G401 (cell line): ENCODE measurements at regions not wholly inside any gene's neighbourhood (a gene's known extent, or its start where the extent isn't known, plus 50 kb on each side); places are given as distances from the start of the nearest gene placed in this dataset.
"Not testable (repeated sequence)": the region's sequence is repeated elsewhere in the genome, so short reads cannot be mapped to it uniquely, and the experiment has no call there.

Source experiments
- DNase-seq: peaks from one replicate; pipeline ENCODE4 v3.0.0-alpha.2; 2015; ENCODE audit warnings: low spot score
- in situ Hi-C: cut with HindIII; loops from 2 replicates; pipeline ENCODE4 v1.10.0; 2016; ENCODE audit warnings: low sequenced_read_pairs, mixed read lengths

GRCh38 chr1:120649730-120650129 is 74.0 kb upstream of the NBPF26 start:
- in situ Hi-C loops, DNase-seq: not testable (repeated sequence)

- DNase-seq, in situ Hi-C loops: not testable (repeated sequence)
Observed at GRCh38 chr1:120654114-120654513, 69.6 kb upstream of the NBPF26 start.

- DNase-seq, in situ Hi-C loops: not testable (repeated sequence)
Observed at GRCh38 chr1:120655394-120655793, 68.4 kb upstream of the NBPF26 start.

GRCh38 chr1:120656116-120656515 is 67.6 kb upstream of the NBPF26 start:
- DNase-seq, in situ Hi-C loops: not testable (repeated sequence)

- DNase-seq, in situ Hi-C loops: not testable (repeated sequence)
Observed at GRCh38 chr1:120657804-120658203, 65.9 kb upstream of the NBPF26 start.

- in situ Hi-C loops: not testable (repeated sequence)
Observed at GRCh38 chr1:120658622-120659021, 65.1 kb upstream of the NBPF26 start.

GRCh38 chr1:120659133-120659532 is 64.6 kb upstream of the NBPF26 start:
- in situ Hi-C loops: not testable (repeated sequence)

More at GRCh38 chr1:120658622-120659021, 65.1 kb upstream of the NBPF26 start:
- DNase-seq: not testable (repeated sequence)

GRCh38 chr1:120664376-120665249 is 59.1 kb upstream of the NBPF26 start:
- DNase-seq, in situ Hi-C loops: not testable (repeated sequence)

More at GRCh38 chr1:120659133-120659532, 64.6 kb upstream of the NBPF26 start:
- not testable (repeated sequence) for DNase-seq

- DNase-seq, in situ Hi-C loops: not testable (repeated sequence)
Observed at GRCh38 chr1:120665250-120665577, 58.5 kb upstream of the NBPF26 start.

GRCh38 chr1:120668187-120668586 is 55.6 kb upstream of the NBPF26 start:
- DNase-seq, in situ Hi-C loops: not testable (repeated sequence)
